ENCODE measurements at regions not wholly inside any gene's neighbourhood (a gene's known extent, or its start where the extent isn't known, plus 50 kb on each side); places are given as distances from the start of the nearest gene placed in this dataset.

- no peak for DNase-seq
Observed at GRCh38 chr14:98368916-98369315, 903.1 kb downstream of the BCL11B start.

GRCh38 chr14:98369344-98369743 is 902.7 kb downstream of the BCL11B start:
- DNase-seq: no peak

- no peak for DNase-seq
Observed at GRCh38 chr14:98370352-98370751, 901.6 kb downstream of the BCL11B start.

- no peak for DNase-seq
Observed at GRCh38 chr14:98371141-98371540, 900.9 kb downstream of the BCL11B start.

GRCh38 chr14:98374136-98374535 is 897.9 kb downstream of the BCL11B start:
- no peak for DNase-seq

- DNase-seq: peak; percentile 4
Observed at GRCh38 chr14:98375566-98375965, 896.4 kb downstream of the BCL11B start.

GRCh38 chr14:98379830-98380229 is 892.2 kb downstream of the BCL11B start:
- DNase-seq: no peak

GRCh38 chr14:98382662-98383061 is 889.3 kb downstream of the BCL11B start:
- DNase-seq: no peak

GRCh38 chr14:98385851-98386250 is 886.1 kb downstream of the BCL11B start:
- no peak for DNase-seq

GRCh38 chr14:98391061-98391460 is 880.9 kb downstream of the BCL11B start:
- no peak for DNase-seq

GRCh38 chr14:98393527-98393926 is 878.5 kb downstream of the BCL11B start:
- DNase-seq: no peak

- no peak for DNase-seq
Observed at GRCh38 chr14:98404811-98405210, 867.2 kb downstream of the BCL11B start.

- DNase-seq: no peak
Observed at GRCh38 chr14:98408024-98408555, 863.9 kb downstream of the BCL11B start.

GRCh38 chr14:98408713-98409112 is 863.3 kb downstream of the BCL11B start:
- no peak for DNase-seq

- no peak for DNase-seq
Observed at GRCh38 chr14:98411154-98411553, 860.8 kb downstream of the BCL11B start.

- no peak for DNase-seq
Observed at GRCh38 chr14:98412431-98412830, 859.6 kb downstream of the BCL11B start.

GRCh38 chr14:98415766-98416165 is 856.2 kb downstream of the BCL11B start:
- no peak for DNase-seq

GRCh38 chr14:98417001-98417400 is 855.0 kb downstream of the BCL11B start:
- no peak for DNase-seq

- DNase-seq: no peak
Observed at GRCh38 chr14:98428483-98428994, 843.5 kb downstream of the BCL11B start.

GRCh38 chr14:98433436-98433835 is 838.6 kb downstream of the BCL11B start:
- DNase-seq: no peak

GRCh38 chr14:98437113-98437512 is 834.9 kb downstream of the BCL11B start:
- no peak for DNase-seq

GRCh38 chr14:98444077-98444476 is 827.9 kb downstream of the BCL11B start:
- DNase-seq: no peak

- DNase-seq: no peak
Observed at GRCh38 chr14:98445718-98446117, 826.3 kb downstream of the BCL11B start.

- no peak for DNase-seq
Observed at GRCh38 chr14:98446508-98446907, 825.5 kb downstream of the BCL11B start.

All from muscle of arm (tissue), 1 donor.